ENCODE measurements at regions not wholly inside any gene's neighbourhood (a gene's known extent, or its start where the extent isn't known, plus 50 kb on each side); places are given as distances from the start of the nearest gene placed in this dataset.

- Histone ChIP-seq H4K20me1 (ENCODE audit: low read depth, low read length) (no peaks in the 10 kb centered on the region), H3K4me2 (ENCODE audit: low read depth, low read length, poor library complexity, severe bottlenecking) (no peak overlapping the region), H3K79me2 (ENCODE audit: insufficient read depth, low read length) (no peaks in the 10 kb centered on the region), H3K9me2 (replicated peaks; ENCODE audit: insufficient read depth, low read length) (no peaks in the 10 kb centered on the region), H3F3A (ENCODE audit: insufficient read depth) (no peaks in the 10 kb centered on the region), H3K27me3 (ENCODE audit: low read length) (no peaks in the 10 kb centered on the region), H3K36me3 (ENCODE audit: low read length) (no peaks in the 10 kb centered on the region), H3K9me3 (ENCODE audit: insufficient read depth, low read length) (no peaks in the 10 kb centered on the region), H2AFZ (ENCODE audit: low read depth, low read length, severe bottlenecking) (no peak overlapping the region), H3K9ac (ENCODE audit: low read length) (no peak overlapping the region), H3K27ac (ENCODE audit: low read depth, low read length) (no peak overlapping the region), H3K4me3 (ENCODE audit: insufficient read depth, low read length, poor library complexity, severe bottlenecking) (no peak overlapping the region)
- no peak for TF ChIP-seq EZH2phosphoT487 (conservative IDR thresholded peaks at IDR 0.05; ENCODE audit: low read length)
- TF ChIP-seq, protein P1, sequence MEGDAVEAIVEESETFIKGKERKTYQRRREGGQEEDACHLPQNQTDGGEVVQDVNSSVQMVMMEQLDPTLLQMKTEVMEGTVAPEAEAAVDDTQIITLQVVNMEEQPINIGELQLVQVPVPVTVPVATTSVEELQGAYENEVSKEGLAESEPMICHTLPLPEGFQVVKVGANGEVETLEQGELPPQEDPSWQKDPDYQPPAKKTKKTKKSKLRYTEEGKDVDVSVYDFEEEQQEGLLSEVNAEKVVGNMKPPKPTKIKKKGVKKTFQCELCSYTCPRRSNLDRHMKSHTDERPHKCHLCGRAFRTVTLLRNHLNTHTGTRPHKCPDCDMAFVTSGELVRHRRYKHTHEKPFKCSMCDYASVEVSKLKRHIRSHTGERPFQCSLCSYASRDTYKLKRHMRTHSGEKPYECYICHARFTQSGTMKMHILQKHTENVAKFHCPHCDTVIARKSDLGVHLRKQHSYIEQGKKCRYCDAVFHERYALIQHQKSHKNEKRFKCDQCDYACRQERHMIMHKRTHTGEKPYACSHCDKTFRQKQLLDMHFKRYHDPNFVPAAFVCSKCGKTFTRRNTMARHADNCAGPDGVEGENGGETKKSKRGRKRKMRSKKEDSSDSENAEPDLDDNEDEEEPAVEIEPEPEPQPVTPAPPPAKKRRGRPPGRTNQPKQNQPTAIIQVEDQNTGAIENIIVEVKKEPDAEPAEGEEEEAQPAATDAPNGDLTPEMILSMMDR (IDR thresholded peaks at IDR 0.05; ENCODE audit: insufficient read depth, low read length, poor library complexity, severe bottlenecking): no peak
These were observed 643.3 kb upstream of the SORCS1 start for GRCh38 chr10:107807836-107808235.

DNA sequence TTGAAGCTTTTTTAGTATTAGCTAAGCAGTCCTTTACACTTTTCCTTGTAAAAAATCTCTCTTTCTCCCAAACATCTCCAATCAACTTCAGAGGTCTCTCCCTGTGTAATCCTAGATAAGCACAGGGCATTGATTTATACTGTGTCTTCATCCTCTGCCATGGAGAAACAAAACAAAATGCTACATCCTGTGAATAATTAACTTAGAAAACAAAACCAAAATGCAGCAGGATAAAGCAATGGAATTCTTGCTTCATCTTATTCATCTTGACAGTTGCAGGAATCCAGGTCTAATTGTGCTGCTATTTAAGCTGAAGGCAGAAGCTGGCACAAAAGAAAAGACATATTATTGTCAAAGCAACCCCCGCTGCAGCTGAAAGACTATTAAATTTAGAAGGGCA lies 641.5 kb upstream of the SORCS1 start:
- H3F3A ChIP-seq (ENCODE audit: insufficient read depth): no peaks in the 10 kb centered on the region
- H3K4me3 ChIP-seq (ENCODE audit: insufficient read depth, low read length, poor library complexity, severe bottlenecking): no peak overlapping the region
- no peak overlapping the region for H3K4me2 ChIP-seq (ENCODE audit: low read depth, low read length, poor library complexity, severe bottlenecking)
- H3K27me3 ChIP-seq (ENCODE audit: low read length): no peaks in the 10 kb centered on the region
- no peak overlapping the region for H3K9ac ChIP-seq (ENCODE audit: low read length)
- TF ChIP-seq EZH2phosphoT487 (conservative IDR thresholded peaks at IDR 0.05; ENCODE audit: low read length): no peak
- TF ChIP-seq, protein P1 (IDR thresholded peaks at IDR 0.05; ENCODE audit: insufficient read depth, low read length, poor library complexity, severe bottlenecking): no peak
- no peaks in the 10 kb centered on the region for H3K36me3 ChIP-seq (ENCODE audit: low read length)
- H3K9me3 ChIP-seq (ENCODE audit: insufficient read depth, low read length): no peaks in the 10 kb centered on the region
- H3K79me2 ChIP-seq (ENCODE audit: insufficient read depth, low read length): no peaks in the 10 kb centered on the region
- no peaks in the 10 kb centered on the region for H4K20me1 ChIP-seq (ENCODE audit: low read depth, low read length)
- no peaks in the 10 kb centered on the region for H3K9me2 ChIP-seq (replicated peaks; ENCODE audit: insufficient read depth, low read length)
- H3K27ac ChIP-seq (ENCODE audit: low read depth, low read length): no peak overlapping the region
- no peak overlapping the region for H2AFZ ChIP-seq (ENCODE audit: low read depth, low read length, severe bottlenecking)

- Histone ChIP-seq H3K9me2 (replicated peaks; ENCODE audit: insufficient read depth, low read length) (no peaks in the 10 kb centered on the region), H3K27me3 (ENCODE audit: low read length) (no peaks in the 10 kb centered on the region), H3K9ac (ENCODE audit: low read length) (no peak overlapping the region), H3K4me3 (ENCODE audit: insufficient read depth, low read length, poor library complexity, severe bottlenecking) (no peak overlapping the region), H3K9me3 (ENCODE audit: insufficient read depth, low read length) (no peaks in the 10 kb centered on the region), H4K20me1 (ENCODE audit: low read depth, low read length) (no peaks in the 10 kb centered on the region), H3K36me3 (ENCODE audit: low read length) (no peaks in the 10 kb centered on the region), H3K79me2 (ENCODE audit: insufficient read depth, low read length) (no peaks in the 10 kb centered on the region), H3F3A (ENCODE audit: insufficient read depth) (no peaks in the 10 kb centered on the region), H3K4me2 (ENCODE audit: low read depth, low read length, poor library complexity, severe bottlenecking) (no peak overlapping the region), H2AFZ (ENCODE audit: low read depth, low read length, severe bottlenecking) (no peak overlapping the region), H3K27ac (ENCODE audit: low read depth, low read length) (no peak overlapping the region)
- TF ChIP-seq EZH2phosphoT487 (conservative IDR thresholded peaks at IDR 0.05; ENCODE audit: low read length): no peak
- TF ChIP-seq, protein P1 (IDR thresholded peaks at IDR 0.05; ENCODE audit: insufficient read depth, low read length, poor library complexity, severe bottlenecking): no peak
These were observed 639.0 kb upstream of the SORCS1 start for GRCh38 chr10:107803546-107803945.
